Stomach (tissue), 8 donors: ENCODE measurements at regions not wholly inside any gene's neighbourhood (a gene's known extent, or its start where the extent isn't known, plus 50 kb on each side); places are given as distances from the start of the nearest gene placed in this dataset.

Experiments used
- DNase-seq, 2 donors: peaks; one replicate each; pipeline versions ENCODE4 v3.0.0 to v3.0.0-alpha.2; 2013 to 2019
- H3K27ac ChIP-seq, 5 donors: fragments of 200-600 bp in 4 of 5; sonication (generic) in 4 of 5; one replicate each; pipeline ENCODE4 v1.5.1; 2013 to 2019; ENCODE audit warnings: mild to moderate bottlenecking in 1 of 5, moderate library complexity in 1 of 5
- H3K27me3 ChIP-seq, 3 donors: fragments of 200-600 bp; sonication (generic); one replicate each; pipeline ENCODE4 v1.5.1; 2017 to 2019; ENCODE audit warnings: mixed run types in 1 of 3
- H3K36me3 ChIP-seq, 4 donors: fragments of 200-600 bp; sonication (generic); 1 replicate in 3 of 4; 2 replicates in 1 of 4; pipeline ENCODE4 v1.5.1; 2016 to 2019
- H3K4me1 ChIP-seq, 4 donors: fragments of 200-600 bp; sonication (generic); one replicate each; pipeline ENCODE4 v1.5.1; 2016 to 2019
- H3K4me3 ChIP-seq, 4 donors: fragments of 200-600 bp; sonication (generic) in 3 of 4; one replicate each; pipeline ENCODE4 v1.5.1; 2016 to 2019; ENCODE audit warnings: mild to moderate bottlenecking in 1 of 4
- H3K9me3 ChIP-seq, 4 donors: fragments of 200-600 bp; sonication (generic); one replicate each; pipeline ENCODE4 v1.5.1; 2016 to 2019
- EP300 ChIP-seq: sonication (generic); formaldehyde crosslinking; IDR thresholded peaks from one replicate; pipeline ENCODE4 v1.6.1; 2017; ENCODE audit warnings: antibody characterized with exemption
- POLR2A ChIP-seq, 4 donors: fragments of 450-650 bp; IDR thresholded peaks; one replicate each; pipeline ENCODE4 v1.6.1; 2016; ENCODE audit warnings: antibody characterized with exemption in 4 of 4, control low read depth in 2 of 4, mild to moderate bottlenecking in 1 of 4, moderate library complexity in 1 of 4
- POLR2AphosphoS5 ChIP-seq, 3 donors: sonication (generic); formaldehyde crosslinking; IDR thresholded peaks; one replicate each; pipeline ENCODE4 v1.6.1; 2016; ENCODE audit warnings: antibody characterized with exemption in 3 of 3
- WGBS, 5 donors: extraction: QIAGEN DNeasy Blood & Tissue Kit in 3 of 5; methylation state at CpG; one replicate each; pipeline versions ENCODE4 v1.1.5 to v1.1.7; 2013 to 2018; 5-methylcytosine and 5-hydroxymethylcytosine counted together
- intact Hi-C: fragments of 100-400 bp; cut with DNase I; formaldehyde crosslinking; loops from one replicate; pipeline ENCODE4 v1.15.1; 2023; ENCODE audit warnings: low total_unique reads
- TF ChIP-seq, protein P1 (sequence below), 7 experiments: fragments of 450-650 bp in 4 of 7; fragments of 200-600 bp in 3 of 7; sonication (generic) in 3 of 7; IDR thresholded peaks; one replicate each; pipeline ENCODE4 v1.5.1; 2016 to 2019; ENCODE audit warnings: antibody characterized with exemption in 7 of 7, control low read depth in 2 of 7, mild to moderate bottlenecking in 1 of 7
- donor health status: healthy with polysubstance abuse.
- donor health status: Bipolar disorder and iron deficiency.
- donor health status: healthy.

GRCh38 chr12:107415834-107416233, 269.8 kb upstream of the PWP1 start:
- no peak overlapping the region for H3K27ac ChIP-seq
- H3K27me3 ChIP-seq: peaks cover 0 to 3% (median 0%) of the 10 kb centered on the region in 3 donors
- no peaks in the 10 kb centered on the region for H3K36me3 ChIP-seq
- peaks cover 0 to 8% (median 0%) of the 10 kb centered on the region in 4 donors for H3K9me3 ChIP-seq
- no peak overlapping the region for H3K4me3 ChIP-seq
- WGBS, 5 donors: 77 to 86% (median 82%) methylated on average over 8 of the region's 8 CpGs
- TF ChIP-seq POLR2A (IDR thresholded peaks at IDR 0.05) (no peak), POLR2AphosphoS5 (IDR thresholded peaks at IDR 0.05) (no peak), EP300 (no peak)
- TF ChIP-seq, protein P1, sequence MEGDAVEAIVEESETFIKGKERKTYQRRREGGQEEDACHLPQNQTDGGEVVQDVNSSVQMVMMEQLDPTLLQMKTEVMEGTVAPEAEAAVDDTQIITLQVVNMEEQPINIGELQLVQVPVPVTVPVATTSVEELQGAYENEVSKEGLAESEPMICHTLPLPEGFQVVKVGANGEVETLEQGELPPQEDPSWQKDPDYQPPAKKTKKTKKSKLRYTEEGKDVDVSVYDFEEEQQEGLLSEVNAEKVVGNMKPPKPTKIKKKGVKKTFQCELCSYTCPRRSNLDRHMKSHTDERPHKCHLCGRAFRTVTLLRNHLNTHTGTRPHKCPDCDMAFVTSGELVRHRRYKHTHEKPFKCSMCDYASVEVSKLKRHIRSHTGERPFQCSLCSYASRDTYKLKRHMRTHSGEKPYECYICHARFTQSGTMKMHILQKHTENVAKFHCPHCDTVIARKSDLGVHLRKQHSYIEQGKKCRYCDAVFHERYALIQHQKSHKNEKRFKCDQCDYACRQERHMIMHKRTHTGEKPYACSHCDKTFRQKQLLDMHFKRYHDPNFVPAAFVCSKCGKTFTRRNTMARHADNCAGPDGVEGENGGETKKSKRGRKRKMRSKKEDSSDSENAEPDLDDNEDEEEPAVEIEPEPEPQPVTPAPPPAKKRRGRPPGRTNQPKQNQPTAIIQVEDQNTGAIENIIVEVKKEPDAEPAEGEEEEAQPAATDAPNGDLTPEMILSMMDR (IDR thresholded peaks at IDR 0.05): no peak
- no peaks in the 10 kb centered on the region for H3K4me1 ChIP-seq
- intact Hi-C loops: no loop called here
- DNase-seq: no peak

DNA sequence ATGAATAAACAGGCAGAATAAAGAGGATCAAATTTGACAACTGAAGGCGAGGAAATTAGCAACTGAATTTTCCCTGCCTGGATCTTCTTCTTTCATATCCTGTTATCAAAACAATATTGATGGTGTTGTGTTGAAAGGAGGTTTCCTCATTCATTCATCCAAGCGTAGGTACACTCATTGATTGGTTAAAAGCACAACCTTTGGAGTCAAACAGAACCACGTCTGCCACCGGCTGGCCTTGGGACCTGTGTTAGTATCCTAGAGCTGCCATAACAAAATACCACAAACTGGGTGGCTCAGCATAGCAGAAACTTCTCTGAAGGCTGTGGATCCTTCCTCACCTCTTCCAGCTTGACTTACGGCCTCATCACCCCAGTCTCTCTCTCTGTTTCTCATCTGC, 268.6 kb upstream of the PWP1 start:
- Histone ChIP-seq H3K9me3 (peaks cover 0 to 8% (median 0%) of the 10 kb centered on the region in 4 donors), H3K27me3 (peaks cover 0 to 3% (median 0%) of the 10 kb centered on the region in 3 donors), H3K27ac (no peak overlapping the region), H3K4me3 (no peak overlapping the region), H3K36me3 (no peaks in the 10 kb centered on the region), H3K4me1 (no peaks in the 10 kb centered on the region)
- TF ChIP-seq POLR2A (IDR thresholded peaks at IDR 0.05) (no peak), POLR2AphosphoS5 (IDR thresholded peaks at IDR 0.05) (no peak), EP300 (no peak)
- TF ChIP-seq, protein P1 (IDR thresholded peaks at IDR 0.05): no peak
- intact Hi-C loops: no loop called here
- DNase-seq: no peak
- WGBS, 5 donors: 79 to 86% (median 80%) methylated on average over 5 of the region's 5 CpGs

- intact Hi-C loops: no loop called here
- H3K4me1 ChIP-seq: no peaks in the 10 kb centered on the region
- no peak for TF ChIP-seq POLR2A (IDR thresholded peaks at IDR 0.05)
- no peak for TF ChIP-seq EP300
- no peak for TF ChIP-seq POLR2AphosphoS5 (IDR thresholded peaks at IDR 0.05)
- TF ChIP-seq, protein P1 (IDR thresholded peaks at IDR 0.05): no peak
- H3K4me3 ChIP-seq: no peak overlapping the region
- H3K27ac ChIP-seq: no peak overlapping the region
- H3K9me3 ChIP-seq: peaks cover 0 to 8% (median 0%) of the 10 kb centered on the region in 4 donors
- H3K36me3 ChIP-seq: no peaks in the 10 kb centered on the region
- no peak for DNase-seq
- H3K27me3 ChIP-seq: peaks cover 0 to 3% (median 0%) of the 10 kb centered on the region in 3 donors
These were observed 266.6 kb upstream of the PWP1 start for GRCh38 chr12:107418981-107419380.

DNA sequence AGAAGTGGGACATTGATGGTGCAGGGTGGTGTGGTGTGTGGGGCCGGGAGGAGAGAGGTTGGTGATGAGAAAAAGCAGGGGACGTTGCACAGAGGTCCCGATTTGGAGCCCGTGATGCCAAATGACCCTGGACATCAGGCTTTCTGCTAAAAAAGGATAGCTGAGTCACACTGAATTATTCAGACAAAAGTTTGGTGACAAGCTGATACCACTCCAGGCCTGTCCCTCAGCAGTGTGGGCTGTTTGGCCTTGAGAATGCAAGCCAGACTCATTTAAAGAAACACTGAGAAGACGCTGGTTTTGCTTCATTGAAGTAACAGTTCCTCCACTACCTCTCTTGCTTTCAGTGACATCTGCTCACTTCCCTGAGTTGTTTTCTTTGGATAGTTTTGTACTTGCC, 262.1 kb upstream of the PWP1 start:
- H3K4me3 ChIP-seq: no peak overlapping the region
- H3K27me3 ChIP-seq: no peaks in the 10 kb centered on the region
- H3K27ac ChIP-seq: no peak overlapping the region
- peaks cover 0 to 7% (median 3%) of the 10 kb centered on the region in 4 donors for H3K9me3 ChIP-seq
- intact Hi-C loops: no loop called here
- 78 to 85% (median 81%) methylated on average over 5 of the region's 5 CpGs for WGBS, 5 donors
- H3K4me1 ChIP-seq: no peaks in the 10 kb centered on the region
- no peak for DNase-seq
- no peak for TF ChIP-seq EP300
- TF ChIP-seq, protein P1 (IDR thresholded peaks at IDR 0.05): no peak
- TF ChIP-seq POLR2AphosphoS5 (IDR thresholded peaks at IDR 0.05): no peak
- TF ChIP-seq POLR2A (IDR thresholded peaks at IDR 0.05): no peak
- no peaks in the 10 kb centered on the region for H3K36me3 ChIP-seq
